Progenitor cell of endocrine pancreas (in vitro differentiated cells): ENCODE measurements at regions not wholly inside any gene's neighbourhood (a gene's known extent, or its start where the extent isn't known, plus 50 kb on each side); places are given as distances from the start of the nearest gene placed in this dataset.

Source experiments
- DNase-seq: peaks from one replicate; pipeline ENCODE4 v3.0.0; 2021; ENCODE audit warnings: low spot score; ENCODE audit not compliant: unreplicated experiment
- H3K27ac Mint-ChIP-seq: 2 replicates; pipeline ENCODE4 v1.8.0; 2021; ENCODE audit warnings: mild to moderate bottlenecking, moderate library complexity, mixed read lengths
- H3K27me3 Mint-ChIP-seq: 2 replicates; pipeline ENCODE4 v1.8.0; 2021; ENCODE audit warnings: mixed read lengths
- H3K36me3 Mint-ChIP-seq: 2 replicates; pipeline ENCODE4 v1.8.0; 2022; ENCODE audit warnings: mixed read lengths; ENCODE audit not compliant: insufficient read depth
- H3K4me1 Mint-ChIP-seq: 2 replicates; pipeline ENCODE4 v1.8.0; 2021; ENCODE audit warnings: low read depth, mixed read lengths
- H3K4me3 Mint-ChIP-seq: 2 replicates; pipeline ENCODE4 v1.8.0; 2021; ENCODE audit warnings: low read depth, mild to moderate bottlenecking, moderate library complexity, mixed read lengths
- H3K9me3 Mint-ChIP-seq: 2 replicates; pipeline ENCODE4 v1.8.0; 2021; ENCODE audit warnings: low read depth, mixed read lengths
- TF ChIP-seq, protein P1 (sequence below): fragments of 200-600 bp; sonication (generic); IDR thresholded peaks from one replicate; pipeline ENCODE4 v1.5.0; 2021; ENCODE audit warnings: antibody characterized with exemption, mild to moderate bottlenecking; ENCODE audit not compliant: unreplicated experiment

DNA sequence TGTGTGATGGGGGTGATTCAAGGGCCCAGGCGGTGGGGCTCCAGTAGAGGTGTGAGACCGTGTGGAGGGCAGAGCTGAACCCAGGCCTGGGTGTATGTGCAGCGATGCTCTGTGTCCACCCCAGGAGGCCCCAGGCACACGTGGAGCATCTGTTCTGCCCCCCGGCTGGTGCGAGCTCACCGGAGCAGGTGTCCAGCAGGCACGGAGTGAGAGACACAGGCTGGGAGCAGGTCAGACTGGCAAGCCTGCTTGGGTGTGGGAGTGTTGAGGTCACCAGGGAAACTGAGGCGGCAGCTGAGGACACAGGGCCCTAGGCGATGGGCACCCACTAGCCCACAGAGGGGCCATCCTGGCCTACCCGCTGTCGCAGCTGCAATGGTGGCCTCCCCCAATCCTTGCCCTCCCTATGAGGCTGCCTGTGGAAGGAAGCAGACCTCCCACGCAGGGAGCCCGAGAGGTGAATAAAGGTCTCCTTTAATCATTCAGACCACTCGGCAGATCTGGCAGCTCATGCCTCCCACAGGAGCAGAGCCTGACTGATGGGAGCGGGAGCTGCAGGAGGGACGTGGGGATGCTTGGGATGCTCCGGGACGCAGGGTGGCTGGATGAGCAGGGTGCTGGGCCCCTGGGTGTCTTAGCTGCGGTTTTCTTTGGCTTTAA lies 1165.1 kb downstream of the BRD1 start:
- peaks cover 6% of the 10 kb centered on the region for H3K36me3 Mint-ChIP-seq
- H3K9me3 Mint-ChIP-seq: peaks cover 6% of the 10 kb centered on the region
- H3K27me3 Mint-ChIP-seq: no peaks in the 10 kb centered on the region
- TF ChIP-seq, protein P1, sequence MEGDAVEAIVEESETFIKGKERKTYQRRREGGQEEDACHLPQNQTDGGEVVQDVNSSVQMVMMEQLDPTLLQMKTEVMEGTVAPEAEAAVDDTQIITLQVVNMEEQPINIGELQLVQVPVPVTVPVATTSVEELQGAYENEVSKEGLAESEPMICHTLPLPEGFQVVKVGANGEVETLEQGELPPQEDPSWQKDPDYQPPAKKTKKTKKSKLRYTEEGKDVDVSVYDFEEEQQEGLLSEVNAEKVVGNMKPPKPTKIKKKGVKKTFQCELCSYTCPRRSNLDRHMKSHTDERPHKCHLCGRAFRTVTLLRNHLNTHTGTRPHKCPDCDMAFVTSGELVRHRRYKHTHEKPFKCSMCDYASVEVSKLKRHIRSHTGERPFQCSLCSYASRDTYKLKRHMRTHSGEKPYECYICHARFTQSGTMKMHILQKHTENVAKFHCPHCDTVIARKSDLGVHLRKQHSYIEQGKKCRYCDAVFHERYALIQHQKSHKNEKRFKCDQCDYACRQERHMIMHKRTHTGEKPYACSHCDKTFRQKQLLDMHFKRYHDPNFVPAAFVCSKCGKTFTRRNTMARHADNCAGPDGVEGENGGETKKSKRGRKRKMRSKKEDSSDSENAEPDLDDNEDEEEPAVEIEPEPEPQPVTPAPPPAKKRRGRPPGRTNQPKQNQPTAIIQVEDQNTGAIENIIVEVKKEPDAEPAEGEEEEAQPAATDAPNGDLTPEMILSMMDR: no peak
- no peak overlapping the region for H3K27ac Mint-ChIP-seq
- no peaks in the 10 kb centered on the region for H3K4me1 Mint-ChIP-seq
- DNase-seq: no peak
- H3K4me3 Mint-ChIP-seq: no peak overlapping the region

DNA sequence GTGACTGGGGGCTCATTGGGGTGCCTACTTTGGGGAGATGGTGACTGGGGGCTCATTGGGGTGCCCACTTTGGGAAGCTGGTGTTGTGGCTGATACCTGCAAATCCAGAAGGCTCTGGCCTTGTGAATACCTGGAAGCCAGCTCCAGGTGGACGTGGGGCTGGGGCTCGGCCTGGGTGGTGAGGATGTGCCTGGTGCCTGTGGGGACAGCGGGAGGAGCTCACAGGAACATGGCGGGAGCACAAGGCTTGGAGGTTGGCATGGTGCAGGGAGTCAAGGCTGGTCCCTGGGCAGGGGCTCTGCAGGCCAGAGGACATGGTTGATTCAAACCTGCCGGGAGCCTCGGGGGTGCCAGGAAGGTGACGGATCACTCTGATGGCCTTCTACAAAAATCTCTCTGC lies 1165.7 kb downstream of the BRD1 start:
- Mint-ChIP-seq H3K27ac (no peak overlapping the region), H3K4me3 (no peak overlapping the region), H3K4me1 (no peaks in the 10 kb centered on the region), H3K27me3 (no peaks in the 10 kb centered on the region), H3K9me3 (peaks cover 6% of the 10 kb centered on the region), H3K36me3 (peaks cover 6% of the 10 kb centered on the region)
- TF ChIP-seq, protein P1: no peak
- DNase-seq: no peak

DNA sequence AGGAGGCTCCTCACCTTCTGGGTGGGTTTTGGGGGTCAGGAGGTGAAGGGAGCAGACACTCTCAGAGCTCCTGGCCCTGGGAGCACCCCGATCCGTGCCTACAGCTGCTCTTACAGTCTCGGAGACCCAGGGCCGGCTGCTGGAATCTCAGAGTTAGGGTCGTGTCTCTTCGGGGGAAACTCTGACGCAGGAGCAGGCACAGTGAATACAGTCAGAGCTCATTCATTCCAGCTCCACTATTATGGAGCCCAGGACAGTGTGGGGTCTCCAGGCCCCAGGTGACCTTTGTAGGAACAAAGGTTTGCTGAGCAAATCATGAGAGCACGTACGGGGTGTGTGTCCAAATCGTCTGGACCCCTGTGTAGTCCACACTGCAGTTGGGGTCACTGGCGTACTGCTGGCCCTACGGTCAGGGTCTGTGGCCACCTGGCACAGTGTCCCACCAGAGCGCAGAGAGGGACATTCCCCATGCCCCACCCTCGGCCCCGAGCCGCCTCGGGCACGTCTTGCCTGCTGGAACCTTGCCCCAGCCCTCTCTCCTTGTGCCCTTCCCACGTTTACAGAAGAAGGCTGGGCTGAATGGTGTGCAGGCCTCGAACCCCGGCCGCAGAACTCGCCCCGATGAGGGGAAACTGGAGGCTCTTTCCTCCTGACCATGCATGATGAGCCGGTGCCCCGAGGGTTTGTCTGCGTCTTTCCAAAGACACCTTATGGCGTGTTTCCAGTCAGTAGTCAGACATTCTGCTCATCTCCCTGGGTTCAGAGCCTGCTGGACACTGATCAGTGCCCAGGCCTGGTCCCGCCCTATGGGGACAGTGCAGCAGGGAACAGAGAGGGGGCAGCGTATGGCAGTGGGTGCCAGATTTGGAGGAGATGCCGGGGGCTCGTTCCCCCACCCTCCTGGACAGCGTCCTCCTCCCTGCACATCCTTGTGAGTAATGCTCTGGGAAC lies 1166.6 kb downstream of the BRD1 start:
- TF ChIP-seq, protein P1: no peak
- H3K27ac Mint-ChIP-seq: peak overlapping the region; percentile 41
- H3K4me3 Mint-ChIP-seq: no peak overlapping the region
- no peaks in the 10 kb centered on the region for H3K4me1 Mint-ChIP-seq
- peaks cover 6% of the 10 kb centered on the region for H3K36me3 Mint-ChIP-seq
- H3K9me3 Mint-ChIP-seq: peaks cover 6% of the 10 kb centered on the region
- H3K27me3 Mint-ChIP-seq: no peaks in the 10 kb centered on the region
- no peak for DNase-seq

GRCh38 chr22:48660104-48660789 lies 1167.4 kb downstream of the BRD1 start:
- Mint-ChIP-seq H3K27me3 (no peaks in the 10 kb centered on the region), H3K36me3 (peaks cover 4% of the 10 kb centered on the region), H3K9me3 (peaks cover 6% of the 10 kb centered on the region), H3K4me3 (no peak overlapping the region), H3K4me1 (no peaks in the 10 kb centered on the region), H3K27ac (no peak overlapping the region)
- no peak for DNase-seq
- TF ChIP-seq, protein P1: no peak

- Mint-ChIP-seq H3K36me3 (peaks cover 2% of the 10 kb centered on the region), H3K4me3 (no peak overlapping the region), H3K9me3 (peaks cover 5% of the 10 kb centered on the region), H3K27me3 (no peaks in the 10 kb centered on the region), H3K4me1 (no peaks in the 10 kb centered on the region), H3K27ac (no peak overlapping the region)
- DNase-seq: no peak
- TF ChIP-seq, protein P1: no peak
Measured at GRCh38 chr22:48659404-48659996, 1168.2 kb downstream of the BRD1 start.
